ENCODE measurements at regions not wholly inside any gene's neighbourhood (a gene's known extent, or its start where the extent isn't known, plus 50 kb on each side); places are given as distances from the start of the nearest gene placed in this dataset.

DNA sequence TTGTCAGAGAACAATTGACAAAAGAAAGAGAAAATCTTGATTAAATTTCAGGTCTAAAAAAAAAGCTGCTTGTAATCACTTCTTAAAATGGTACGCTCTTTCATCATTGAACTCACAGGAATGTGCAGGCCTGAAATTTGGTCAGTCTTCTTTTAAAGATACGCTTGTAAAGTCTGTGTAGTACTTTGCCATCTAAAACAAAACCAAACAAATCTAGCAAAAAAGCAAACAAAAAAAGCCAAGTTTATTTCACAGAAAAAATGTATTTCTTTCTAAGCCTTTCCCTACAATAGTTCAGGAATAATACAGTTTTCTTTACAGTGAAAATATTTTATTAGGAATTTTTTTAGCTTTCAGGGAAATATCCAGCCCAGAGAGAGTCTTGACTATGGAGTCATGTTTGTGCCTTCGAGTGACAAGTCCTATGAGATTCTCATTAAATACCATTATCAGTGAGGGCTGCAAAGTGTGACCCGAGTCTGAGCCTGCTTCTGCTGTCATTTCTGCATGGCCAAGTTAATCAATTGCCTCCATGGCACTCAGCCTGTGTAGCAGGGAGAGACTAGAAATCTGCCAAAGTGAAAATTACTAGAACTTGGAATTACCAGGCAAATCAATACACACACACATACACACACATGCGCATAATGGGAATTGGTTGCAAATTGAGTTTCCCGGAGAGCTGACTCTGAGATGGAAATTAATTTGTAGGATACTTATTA, 172.6 kb downstream of the OTUD1 start:
- Histone ChIP-seq H3K36me3 (replicated peaks in 1 of 2; ENCODE audit: insufficient read depth in 1 of 2, low read depth in 2 of 2) (no peaks in the 10 kb centered on the region), H3K27me3 (no peaks in the 10 kb centered on the region), H3K4me1 (no peaks in the 10 kb centered on the region), H3K27ac (no peak overlapping the region), H3K9me3 (no peaks in the 10 kb centered on the region), H3K4me3 (no peak overlapping the region)
- no peak for TF ChIP-seq POLR2A (IDR thresholded peaks at IDR 0.05)
- TF ChIP-seq, protein P1, sequence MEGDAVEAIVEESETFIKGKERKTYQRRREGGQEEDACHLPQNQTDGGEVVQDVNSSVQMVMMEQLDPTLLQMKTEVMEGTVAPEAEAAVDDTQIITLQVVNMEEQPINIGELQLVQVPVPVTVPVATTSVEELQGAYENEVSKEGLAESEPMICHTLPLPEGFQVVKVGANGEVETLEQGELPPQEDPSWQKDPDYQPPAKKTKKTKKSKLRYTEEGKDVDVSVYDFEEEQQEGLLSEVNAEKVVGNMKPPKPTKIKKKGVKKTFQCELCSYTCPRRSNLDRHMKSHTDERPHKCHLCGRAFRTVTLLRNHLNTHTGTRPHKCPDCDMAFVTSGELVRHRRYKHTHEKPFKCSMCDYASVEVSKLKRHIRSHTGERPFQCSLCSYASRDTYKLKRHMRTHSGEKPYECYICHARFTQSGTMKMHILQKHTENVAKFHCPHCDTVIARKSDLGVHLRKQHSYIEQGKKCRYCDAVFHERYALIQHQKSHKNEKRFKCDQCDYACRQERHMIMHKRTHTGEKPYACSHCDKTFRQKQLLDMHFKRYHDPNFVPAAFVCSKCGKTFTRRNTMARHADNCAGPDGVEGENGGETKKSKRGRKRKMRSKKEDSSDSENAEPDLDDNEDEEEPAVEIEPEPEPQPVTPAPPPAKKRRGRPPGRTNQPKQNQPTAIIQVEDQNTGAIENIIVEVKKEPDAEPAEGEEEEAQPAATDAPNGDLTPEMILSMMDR (IDR thresholded peaks at IDR 0.05) = no peak
- intact Hi-C loops (cut with DNase I) = no loop called here
- ATAC-seq (no peak), DNase-seq (no peak)
- 70 to 73% methylated on average over 6 of the region's 6 CpGs for WGBS, 2 donors

- 88 to 96% methylated on average over 2 of the region's 2 CpGs for WGBS, 2 donors
- Histone ChIP-seq H3K4me1 (no peaks in the 10 kb centered on the region), H3K27ac (no peak overlapping the region), H3K4me3 (no peak overlapping the region), H3K9me3 (no peaks in the 10 kb centered on the region), H3K36me3 (replicated peaks in 1 of 2; ENCODE audit: insufficient read depth in 1 of 2, low read depth in 2 of 2) (no peaks in the 10 kb centered on the region), H3K27me3 (no peaks in the 10 kb centered on the region)
- intact Hi-C loops (cut with DNase I) = no loop called here
- ATAC-seq (no peak), DNase-seq (no peak)
- TF ChIP-seq POLR2A (IDR thresholded peaks at IDR 0.05) = no peak
- TF ChIP-seq, protein P1 (IDR thresholded peaks at IDR 0.05) = no peak
Observed at GRCh38 chr10:23613900-23614299, 175.0 kb downstream of the OTUD1 start.

DNA sequence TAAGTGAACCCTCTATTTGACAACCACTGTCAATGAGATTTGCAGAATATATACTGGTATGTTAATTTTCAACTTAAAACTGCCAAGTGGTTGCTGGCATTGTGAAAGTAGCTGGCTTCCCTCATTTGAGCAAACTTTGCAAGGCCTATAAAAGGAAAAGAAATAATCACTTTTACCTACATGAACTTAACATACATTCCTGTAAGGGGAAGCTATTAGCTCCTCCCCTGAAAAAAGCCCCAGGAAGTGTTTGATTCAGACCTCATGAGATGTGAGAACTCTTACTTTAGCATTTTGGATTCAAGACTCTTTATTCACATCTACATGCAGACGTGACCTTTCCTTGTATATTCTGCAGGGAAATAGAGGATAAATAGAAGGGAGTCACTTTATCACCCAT, 175.6 kb downstream of the OTUD1 start:
- DNase-seq (no peak), ATAC-seq (no peak)
- H3K27ac ChIP-seq = no peak overlapping the region
- H3K4me1 ChIP-seq = no peaks in the 10 kb centered on the region
- H3K9me3 ChIP-seq = no peaks in the 10 kb centered on the region
- 56 to 70% methylated on average over 1 of the region's 1 CpG for WGBS, 2 donors
- TF ChIP-seq, protein P1 (IDR thresholded peaks at IDR 0.05) = no peak
- no peak for TF ChIP-seq POLR2A (IDR thresholded peaks at IDR 0.05)
- no peaks in the 10 kb centered on the region for H3K36me3 ChIP-seq (replicated peaks in 1 of 2; ENCODE audit: insufficient read depth in 1 of 2, low read depth in 2 of 2)
- intact Hi-C loops (cut with DNase I) = no loop called here
- H3K27me3 ChIP-seq = no peaks in the 10 kb centered on the region
- H3K4me3 ChIP-seq = no peak overlapping the region

- no peak overlapping the region for H3K27ac ChIP-seq
- intact Hi-C loops (cut with DNase I) = no loop called here
- H3K9me3 ChIP-seq = no peaks in the 10 kb centered on the region
- no peaks in the 10 kb centered on the region for H3K4me1 ChIP-seq
- no peak overlapping the region for H3K4me3 ChIP-seq
- no peaks in the 10 kb centered on the region for H3K27me3 ChIP-seq
- no peak for ATAC-seq
- H3K36me3 ChIP-seq (replicated peaks in 1 of 2; ENCODE audit: insufficient read depth in 1 of 2, low read depth in 2 of 2) = no peaks in the 10 kb centered on the region
- TF ChIP-seq, protein P1 (IDR thresholded peaks at IDR 0.05) = no peak
- no peak for TF ChIP-seq POLR2A (IDR thresholded peaks at IDR 0.05)
- no peak for DNase-seq
Observed at GRCh38 chr10:23630376-23630775, 191.5 kb downstream of the OTUD1 start.

DNA sequence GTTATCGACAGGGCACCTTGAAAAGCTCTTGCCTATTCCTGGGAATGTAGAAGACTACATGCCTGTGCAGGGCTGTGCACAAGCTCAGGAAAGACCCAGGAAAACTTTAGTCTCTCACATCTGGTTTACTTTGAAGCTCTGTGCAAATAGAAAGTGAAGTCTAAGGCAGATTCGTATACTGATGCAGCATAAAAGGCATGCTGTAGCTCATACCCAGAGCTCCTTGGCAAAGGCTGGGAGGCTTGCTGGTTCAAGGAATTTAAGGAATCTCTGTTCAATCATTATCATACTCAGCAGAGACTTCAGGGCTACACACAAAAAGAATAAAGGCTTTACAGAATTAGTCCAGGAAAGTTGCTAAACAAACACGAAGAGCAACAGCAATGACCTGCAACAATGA, 192.0 kb downstream of the OTUD1 start:
- WGBS, 2 donors = 49 to 57% methylated on average over 3 of the region's 3 CpGs
- Histone ChIP-seq H3K27me3 (no peaks in the 10 kb centered on the region), H3K4me1 (no peaks in the 10 kb centered on the region), H3K9me3 (no peaks in the 10 kb centered on the region), H3K4me3 (no peak overlapping the region), H3K36me3 (replicated peaks in 1 of 2; ENCODE audit: insufficient read depth in 1 of 2, low read depth in 2 of 2) (no peaks in the 10 kb centered on the region), H3K27ac (no peak overlapping the region)
- DNase-seq = no peak
- ATAC-seq = no peak
- TF ChIP-seq, protein P1 (IDR thresholded peaks at IDR 0.05) = no peak
- no peak for TF ChIP-seq POLR2A (IDR thresholded peaks at IDR 0.05)
- intact Hi-C loops (cut with DNase I) = no loop called here

All from body of pancreas (tissue), 4 donors.